Endothelial cell of umbilical vein (primary cell): ENCODE measurements at regions not wholly inside any gene's neighbourhood (a gene's known extent, or its start where the extent isn't known, plus 50 kb on each side); places are given as distances from the start of the nearest gene placed in this dataset.

Experiments used
- CTCF ChIP-seq, 2 donors: IDR thresholded peaks; 1 replicate in 1 of 2; 2 replicates in 1 of 2; pipeline ENCODE4 v1.5.1; 2011; ENCODE audit warnings: low read length in 2 of 2, mild to moderate bottlenecking in 2 of 2, moderate library complexity in 2 of 2, control low read depth in 1 of 2, inconsistent platforms in 1 of 2, low read depth in 1 of 2; ENCODE audit not compliant: insufficient read depth in 1 of 2; ENCODE audit errors: extremely low read depth in 1 of 2
- FOS ChIP-seq: IDR thresholded peaks from 2 replicates; pipeline ENCODE4 v1.6.1; 2011; ENCODE audit warnings: mild to moderate bottlenecking, low read length, moderate library complexity, borderline replicate concordance; ENCODE audit not compliant: insufficient read depth
- POLR2A ChIP-seq: IDR thresholded peaks from 2 replicates; pipeline ENCODE4 v1.6.1; 2012; ENCODE audit warnings: low read depth, mild to moderate bottlenecking, control low read depth, low read length
- TF ChIP-seq, protein P1 (sequence below): IDR thresholded peaks from 2 replicates; pipeline ENCODE4 v1.6.1; 2011; ENCODE audit not compliant: insufficient read depth, insufficient read length

DNA sequence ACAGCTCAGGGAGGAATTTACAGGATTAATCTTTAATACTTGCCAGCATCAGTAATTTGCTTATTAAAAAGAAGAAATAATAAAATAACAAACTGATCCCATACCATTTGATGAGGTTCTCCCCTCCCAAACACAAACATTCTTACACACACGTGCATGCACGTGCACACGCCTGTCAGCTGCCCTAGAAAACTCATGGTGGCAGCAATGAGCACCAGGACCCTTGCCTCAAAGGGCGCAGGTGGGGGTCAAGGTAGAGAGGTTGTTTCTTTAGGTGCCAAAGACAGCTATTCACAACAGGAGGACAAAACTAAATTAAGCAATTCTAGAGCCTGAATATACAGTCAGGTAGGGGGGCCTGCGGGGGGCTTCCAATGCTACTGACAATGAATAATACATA is 219.3 kb downstream of the BUD13 start:
- no peak for TF ChIP-seq CTCF (IDR thresholded peaks at IDR 0.05; ENCODE audit: extremely low read depth in 1 of 2, insufficient read depth in 1 of 2, low read depth in 1 of 2, low read length in 2 of 2)
- no peak for TF ChIP-seq POLR2A
- TF ChIP-seq FOS = no peak
- TF ChIP-seq, protein P1, sequence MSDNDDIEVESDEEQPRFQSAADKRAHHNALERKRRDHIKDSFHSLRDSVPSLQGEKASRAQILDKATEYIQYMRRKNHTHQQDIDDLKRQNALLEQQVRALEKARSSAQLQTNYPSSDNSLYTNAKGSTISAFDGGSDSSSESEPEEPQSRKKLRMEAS = no peak
